Skeletal muscle satellite cell (primary cell): ENCODE measurements at regions not wholly inside any gene's neighbourhood (a gene's known extent, or its start where the extent isn't known, plus 50 kb on each side); places are given as distances from the start of the nearest gene placed in this dataset.

Source experiments
- H3K27me3 ChIP-seq: 2 replicates; pipeline ENCODE4 v1.7.0; 2013; ENCODE audit warnings: low read length; ENCODE audit not compliant: control insufficient read depth, insufficient read depth
- H3K36me3 ChIP-seq: 2 replicates; pipeline ENCODE4 v1.7.0; 2013; ENCODE audit warnings: mild to moderate bottlenecking, control low read depth, low read length; ENCODE audit not compliant: insufficient read depth
- H3K4me1 ChIP-seq: 2 replicates; pipeline ENCODE4 v1.7.0; 2013; ENCODE audit warnings: low read length; ENCODE audit not compliant: control insufficient read depth, insufficient read depth
- H3K4me2 ChIP-seq: 2 replicates; pipeline ENCODE4 v1.7.0; 2013; ENCODE audit warnings: mild to moderate bottlenecking, low read length
- H3K4me3 ChIP-seq: 2 replicates; pipeline ENCODE4 v1.7.0; 2013; ENCODE audit warnings: low read length
- H3K9ac ChIP-seq: 2 replicates; pipeline ENCODE4 v1.7.0; 2013; ENCODE audit warnings: mild to moderate bottlenecking, low read depth, low read length, moderate library complexity
- H3K9me3 ChIP-seq: replicated peaks from 2 replicates; pipeline ENCODE4 v1.7.0; 2013; ENCODE audit warnings: mild to moderate bottlenecking, control low read depth, low read length

GRCh38 chr6:168826726-168827585, 386.0 kb downstream of the SMOC2 start:
- Histone ChIP-seq H3K4me2 (no peak overlapping the region), H3K9ac (no peak overlapping the region), H3K4me1 (no peaks in the 10 kb centered on the region), H3K4me3 (no peak overlapping the region), H3K27me3 (no peaks in the 10 kb centered on the region), H3K36me3 (no peaks in the 10 kb centered on the region), H3K9me3 (peaks cover 10% of the 10 kb centered on the region)

- Histone ChIP-seq H3K36me3 (no peaks in the 10 kb centered on the region), H3K27me3 (no peaks in the 10 kb centered on the region), H3K4me1 (no peaks in the 10 kb centered on the region), H3K4me2 (no peak overlapping the region), H3K9me3 (peaks cover 10% of the 10 kb centered on the region), H3K9ac (no peak overlapping the region), H3K4me3 (no peak overlapping the region)
Measured at GRCh38 chr6:168826078-168826390, 385.1 kb downstream of the SMOC2 start.

DNA sequence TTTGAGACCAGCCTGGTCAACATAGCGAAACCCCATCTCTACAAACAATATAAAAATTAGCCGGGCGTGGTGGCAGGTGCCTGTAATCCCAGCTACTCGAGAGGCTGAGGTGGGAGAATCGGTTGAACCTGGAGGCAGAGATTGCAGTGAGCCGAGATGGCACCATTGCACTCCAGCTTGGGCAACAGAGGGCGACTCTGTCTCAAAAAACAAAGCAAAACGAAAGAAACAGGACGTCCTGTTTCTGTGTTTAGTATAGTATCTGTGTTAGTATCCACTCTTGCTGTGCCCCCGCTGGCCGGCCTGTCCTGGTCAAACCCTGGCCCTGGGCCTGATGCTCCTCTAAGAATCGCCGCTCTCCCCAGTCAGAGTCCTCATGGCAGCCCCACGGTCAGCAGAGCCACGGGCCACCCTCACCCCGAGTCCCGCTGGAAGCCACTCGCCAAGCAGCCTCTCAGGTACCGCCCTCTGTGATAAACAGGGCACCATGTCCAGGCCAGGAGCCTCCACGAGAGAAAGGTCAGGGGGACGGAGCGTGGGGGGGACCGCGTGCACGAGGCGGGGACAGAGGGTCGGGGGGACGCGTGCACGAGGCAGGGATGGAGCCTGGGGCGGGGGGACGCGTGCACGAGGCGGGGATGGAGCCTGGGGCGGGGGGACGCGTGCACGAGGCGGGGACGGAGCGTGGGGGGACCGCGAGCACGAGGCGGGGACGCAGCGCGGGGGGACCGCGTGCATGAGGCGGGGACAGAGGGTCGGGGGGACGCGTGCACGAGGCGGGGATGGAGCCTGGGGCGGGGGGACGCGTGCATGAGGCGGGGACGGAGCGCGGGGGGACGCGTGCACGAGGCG, 384.5 kb downstream of the SMOC2 start:
- no peaks in the 10 kb centered on the region for H3K36me3 ChIP-seq
- H3K4me3 ChIP-seq = no peak overlapping the region
- H3K9ac ChIP-seq = no peak overlapping the region
- no peaks in the 10 kb centered on the region for H3K27me3 ChIP-seq
- no peaks in the 10 kb centered on the region for H3K4me1 ChIP-seq
- no peak overlapping the region for H3K4me2 ChIP-seq
- H3K9me3 ChIP-seq = peaks cover 10% of the 10 kb centered on the region

DNA sequence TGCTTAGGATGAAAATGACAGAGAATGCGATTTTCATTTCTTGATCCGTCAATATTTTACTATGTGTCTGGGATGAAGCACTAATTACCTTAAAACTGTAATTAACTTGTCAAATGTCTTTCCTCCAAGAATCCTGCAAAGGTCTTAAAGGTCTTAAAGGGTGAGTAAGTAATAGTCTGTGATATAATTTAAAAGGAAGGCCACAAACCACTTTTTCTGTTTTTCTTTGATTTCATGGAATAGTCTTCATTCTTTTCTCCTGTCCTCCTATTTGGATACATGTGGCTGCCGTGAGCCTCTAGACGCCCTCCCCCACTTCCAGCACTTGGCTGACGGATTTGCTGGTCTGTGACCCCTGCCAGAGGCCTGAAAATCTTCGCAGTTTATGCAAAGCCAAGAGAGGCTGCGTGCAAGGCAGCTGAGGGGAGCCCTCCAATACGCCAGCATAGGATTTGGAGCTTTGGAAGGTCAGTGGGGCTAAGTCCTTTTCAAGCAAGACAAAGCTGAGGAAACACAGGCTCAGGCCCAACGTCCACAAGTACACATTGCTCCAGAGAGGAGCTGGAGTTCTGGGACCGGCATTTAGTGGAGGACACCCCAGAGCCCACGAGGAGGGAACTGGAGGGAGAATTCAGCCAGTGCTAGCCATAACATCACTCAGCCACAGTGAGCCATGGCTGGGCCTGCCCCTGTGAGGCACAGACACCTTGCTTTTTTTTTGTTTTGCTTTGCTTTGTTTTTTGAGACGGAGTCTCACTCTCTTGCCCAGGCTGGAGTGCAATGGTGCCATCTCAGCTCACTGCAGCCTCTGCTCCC, 382.6 kb downstream of the SMOC2 start:
- H3K4me1 ChIP-seq = no peaks in the 10 kb centered on the region
- no peak overlapping the region for H3K4me2 ChIP-seq
- peaks cover 12% of the 10 kb centered on the region for H3K9me3 ChIP-seq
- no peak overlapping the region for H3K9ac ChIP-seq
- H3K36me3 ChIP-seq = no peaks in the 10 kb centered on the region
- H3K4me3 ChIP-seq = no peak overlapping the region
- H3K27me3 ChIP-seq = no peaks in the 10 kb centered on the region

DNA sequence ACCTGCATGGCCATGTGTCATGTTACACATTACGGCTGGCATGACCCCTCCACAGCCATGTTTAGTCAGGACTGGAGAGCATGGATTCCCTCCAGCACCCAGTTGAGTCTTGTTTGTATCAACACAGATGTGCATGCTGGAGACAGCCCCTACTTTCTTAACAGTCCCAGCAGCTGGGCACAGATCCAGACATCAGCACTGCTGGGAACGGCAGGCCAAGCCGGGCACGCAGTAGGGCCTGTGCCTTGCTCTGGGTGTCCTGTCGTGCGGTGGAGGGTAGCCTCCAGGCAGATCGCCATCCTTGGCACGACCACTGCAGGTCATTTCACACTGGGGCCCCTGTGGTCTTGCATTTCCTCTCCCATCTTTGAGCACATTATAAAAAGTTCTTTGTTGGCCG, 381.4 kb downstream of the SMOC2 start:
- Histone ChIP-seq H3K4me1 (no peaks in the 10 kb centered on the region), H3K4me3 (no peak overlapping the region), H3K9ac (no peak overlapping the region), H3K4me2 (no peak overlapping the region), H3K9me3 (peaks cover 6% of the 10 kb centered on the region), H3K27me3 (no peaks in the 10 kb centered on the region), H3K36me3 (no peaks in the 10 kb centered on the region)

DNA sequence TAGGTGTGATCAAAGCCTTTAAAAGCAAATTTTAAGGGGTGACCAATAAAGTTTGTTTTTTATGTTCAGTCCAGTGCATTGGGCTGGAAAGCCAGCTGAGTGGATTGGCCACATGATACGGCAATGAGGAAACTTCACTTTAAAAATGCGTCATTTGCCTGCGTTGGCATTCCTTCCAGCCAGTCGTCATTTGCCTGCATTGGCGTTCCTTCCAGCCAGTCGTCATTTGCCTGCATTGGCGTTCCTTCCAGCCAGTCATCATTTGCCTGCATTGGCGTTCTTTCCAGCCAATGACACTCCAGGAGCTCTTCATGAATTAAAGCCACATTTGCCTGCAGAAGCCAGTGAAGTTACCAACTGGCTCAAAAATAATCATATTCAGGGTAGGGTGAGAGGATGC, 378.6 kb downstream of the SMOC2 start:
- H3K9ac ChIP-seq = no peak overlapping the region

GRCh38 chr6:168817558-168818159, 376.7 kb downstream of the SMOC2 start:
- H3K4me2 ChIP-seq = no peak overlapping the region
- H3K9me3 ChIP-seq = peaks cover 2% of the 10 kb centered on the region
- no peaks in the 10 kb centered on the region for H3K27me3 ChIP-seq
- H3K4me1 ChIP-seq = no peaks in the 10 kb centered on the region
- H3K36me3 ChIP-seq = no peaks in the 10 kb centered on the region
- no peak overlapping the region for H3K4me3 ChIP-seq
- H3K9ac ChIP-seq = no peak overlapping the region

More for the DNA sequence above, 378.6 kb downstream of the SMOC2 start:
- no peaks in the 10 kb centered on the region for H3K4me1 ChIP-seq
- H3K36me3 ChIP-seq = no peaks in the 10 kb centered on the region
- H3K27me3 ChIP-seq = no peaks in the 10 kb centered on the region
- H3K9me3 ChIP-seq = peaks cover 3% of the 10 kb centered on the region
- H3K4me3 ChIP-seq = no peak overlapping the region
- H3K4me2 ChIP-seq = no peak overlapping the region

- no peaks in the 10 kb centered on the region for H3K4me1 ChIP-seq
- H3K9me3 ChIP-seq = peaks cover 6% of the 10 kb centered on the region
- no peak overlapping the region for H3K4me2 ChIP-seq
- no peak overlapping the region for H3K4me3 ChIP-seq
- no peaks in the 10 kb centered on the region for H3K27me3 ChIP-seq
- no peaks in the 10 kb centered on the region for H3K36me3 ChIP-seq
- H3K9ac ChIP-seq = no peak overlapping the region
Measured at GRCh38 chr6:168815229-168815628, 374.2 kb downstream of the SMOC2 start.

DNA sequence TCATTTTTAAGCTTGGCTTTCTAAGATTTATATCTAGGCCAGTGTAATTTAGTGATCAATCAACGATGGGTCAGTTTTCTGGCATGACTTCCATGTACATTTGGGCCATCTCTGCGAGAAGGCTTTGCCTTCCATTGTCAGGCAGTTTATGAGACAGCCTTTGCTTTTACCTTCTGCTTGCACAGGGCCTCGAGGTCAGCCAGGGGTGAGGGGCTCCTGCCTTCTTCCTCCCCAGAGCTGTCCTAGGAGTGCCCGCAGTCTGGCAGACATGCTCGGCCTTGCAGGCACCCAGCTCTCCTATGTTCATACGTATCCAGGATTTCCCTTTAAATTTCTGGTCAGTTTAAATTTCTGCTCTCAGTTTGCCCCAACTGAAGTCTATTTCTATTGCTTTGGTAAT, 367.2 kb downstream of the SMOC2 start:
- Histone ChIP-seq H3K9ac (no peak overlapping the region), H3K9me3 (peaks cover 6% of the 10 kb centered on the region), H3K4me1 (no peaks in the 10 kb centered on the region), H3K36me3 (no peaks in the 10 kb centered on the region), H3K4me2 (no peak overlapping the region), H3K4me3 (no peak overlapping the region), H3K27me3 (no peaks in the 10 kb centered on the region)

DNA sequence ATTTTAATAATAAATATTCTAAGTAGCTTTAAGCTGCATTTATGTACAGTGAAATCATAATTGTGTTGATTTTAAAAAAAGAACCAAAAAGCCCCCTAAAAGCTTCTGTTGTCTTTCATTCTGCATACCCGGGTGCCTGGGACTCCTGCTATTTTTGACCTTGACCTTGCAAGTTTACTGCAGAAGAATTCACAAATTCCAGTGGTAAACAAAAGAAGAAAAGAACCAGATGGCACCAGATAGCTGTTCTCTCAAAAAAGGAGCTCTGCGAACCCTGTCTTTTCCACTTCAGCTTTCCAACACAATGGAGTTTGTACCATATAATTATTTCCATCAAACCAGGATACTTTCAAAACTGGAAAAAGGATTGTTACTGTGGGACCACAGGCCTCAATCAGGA, 363.3 kb downstream of the SMOC2 start:
- no peaks in the 10 kb centered on the region for H3K27me3 ChIP-seq
- no peak overlapping the region for H3K4me2 ChIP-seq
- H3K4me1 ChIP-seq = no peaks in the 10 kb centered on the region
- no peak overlapping the region for H3K4me3 ChIP-seq
- no peak overlapping the region for H3K9ac ChIP-seq
- no peaks in the 10 kb centered on the region for H3K36me3 ChIP-seq
- peaks cover 2% of the 10 kb centered on the region for H3K9me3 ChIP-seq

- no peaks in the 10 kb centered on the region for H3K36me3 ChIP-seq
- no peak overlapping the region for H3K4me3 ChIP-seq
- H3K9me3 ChIP-seq = peaks cover 2% of the 10 kb centered on the region
- H3K4me2 ChIP-seq = no peak overlapping the region
- H3K27me3 ChIP-seq = no peaks in the 10 kb centered on the region
- H3K9ac ChIP-seq = no peak overlapping the region
- H3K4me1 ChIP-seq = no peaks in the 10 kb centered on the region
Measured at GRCh38 chr6:168803874-168804273, 362.9 kb downstream of the SMOC2 start.
